ENCODE measurements at regions not wholly inside any gene's neighbourhood (a gene's known extent, or its start where the extent isn't known, plus 50 kb on each side); places are given as distances from the start of the nearest gene placed in this dataset.

DNA sequence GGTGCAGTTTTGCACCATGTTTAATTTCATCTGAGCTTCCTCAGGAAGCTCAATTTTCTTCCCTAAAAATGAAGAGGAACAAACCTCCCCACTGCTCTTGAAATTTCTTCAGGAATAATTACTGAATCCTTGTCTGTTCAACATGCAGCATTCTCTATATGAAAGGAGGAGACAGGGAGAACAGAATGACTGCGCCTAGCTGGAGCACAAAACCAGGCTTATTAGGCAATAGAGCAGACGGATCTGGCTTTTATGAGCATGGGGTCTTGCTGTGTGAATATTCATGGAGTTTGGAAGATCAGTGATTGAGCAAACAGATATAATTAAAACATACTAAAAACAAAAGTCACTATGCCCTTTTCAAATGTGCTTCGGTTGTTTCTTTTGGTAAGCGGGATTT, 148.1 kb downstream of the SUDS3 start:
- no peaks in the 10 kb centered on the region for H4K20me1 ChIP-seq (ENCODE audit: insufficient read depth, low read length)
- ChIA-PET POLR2A (no interaction called here), CTCF (ENCODE audit: low intra/inter-chr PET ratio, low total read pairs) (no interaction called here)
- H3K27me3 ChIP-seq (ENCODE audit: control insufficient read depth in 1 of 2, insufficient read depth in 2 of 2, low read length in 2 of 2) = no peaks in the 10 kb centered on the region; a peak in 1 of 5 replicates
- FAIRE-seq = no peak
- H3K36me3 ChIP-seq (replicated peaks in 1 of 2; ENCODE audit: control insufficient read depth in 1 of 2, insufficient read depth in 2 of 2, low read length in 2 of 2) = no peaks in the 10 kb centered on the region
- intact Hi-C loops (cut with micrococcal nuclease; ENCODE audit: unreplicated experiment) (no loop called here), in situ Hi-C loops (cut with HindIII; ENCODE audit: extremely low pct_ligation_motif_present, low pct_unique_long_range_greater_than_20kb) (no loop called here)
- WGBS (ENCODE audit: low lambda C conversion rate) = 58% methylated on average over 4 of the region's 4 CpGs
- H3K27ac ChIP-seq (ENCODE audit: extremely low read length, insufficient read depth, low read length) = no peak overlapping the region
- H3K4me2 ChIP-seq (ENCODE audit: low read depth, low read length) = no peak overlapping the region
- BruUV-seq (replicated peaks) = no TSS peak
- no peak overlapping the region for H2AFZ ChIP-seq (ENCODE audit: low read length)
- no peaks in the 10 kb centered on the region for H3K4me1 ChIP-seq (ENCODE audit: insufficient read depth, low read length)
- no peaks in the 10 kb centered on the region for H3K79me2 ChIP-seq (ENCODE audit: insufficient read depth, low read length)
- no peak for DNase-seq (ENCODE audit: low spot score)
- no peak overlapping the region for H3K9ac ChIP-seq (ENCODE audit: insufficient read depth, low read depth, low read length)
- no peak for TF ChIP-seq KDM1A (CRISPR knock-in tag; IDR thresholded peaks at IDR 0.05)
- TF ChIP-seq, protein P1, sequence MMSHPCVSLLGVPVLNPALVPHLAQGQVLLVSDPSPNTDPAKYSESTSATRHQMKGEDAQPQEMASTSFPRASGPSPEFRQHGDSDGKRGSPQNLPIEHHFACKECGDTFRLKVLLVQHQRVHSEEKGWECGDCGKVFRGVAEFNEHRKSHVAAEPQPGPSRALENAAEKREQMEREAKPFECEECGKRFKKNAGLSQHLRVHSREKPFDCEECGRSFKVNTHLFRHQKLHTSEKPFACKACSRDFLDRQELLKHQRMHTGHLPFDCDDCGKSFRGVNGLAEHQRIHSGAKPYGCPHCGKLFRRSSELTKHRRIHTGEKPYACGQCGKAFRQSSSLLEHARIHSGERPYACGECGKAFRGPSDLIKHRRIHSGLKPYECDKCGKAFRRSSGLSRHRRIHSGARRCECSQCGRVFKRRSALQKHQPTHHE (CRISPR knock-in tag; IDR thresholded peaks at IDR 0.05; ENCODE audit: borderline replicate concordance) = no peak
- no peak for TF ChIP-seq KLF16 (CRISPR knock-in tag; IDR thresholded peaks at IDR 0.05)
- TF ChIP-seq FOSL1 (CRISPR knock-in tag; IDR thresholded peaks at IDR 0.05; ENCODE audit: borderline replicate concordance) = no peak
- no peak for TF ChIP-seq FOSL2 (CRISPR knock-in tag; IDR thresholded peaks at IDR 0.05)
- TF ChIP-seq ZNF780A (CRISPR knock-in tag; IDR thresholded peaks at IDR 0.05) = no peak
- TF ChIP-seq GPN1 (CRISPR knock-in tag; IDR thresholded peaks at IDR 0.05; ENCODE audit: borderline replicate concordance) = no peak
- TF ChIP-seq NONO (IDR thresholded peaks at IDR 0.05) = no peak
- TF ChIP-seq NONO (CRISPR knock-in tag; conservative IDR thresholded peaks at IDR 0.05) = no peak
- TF ChIP-seq, protein P2, sequence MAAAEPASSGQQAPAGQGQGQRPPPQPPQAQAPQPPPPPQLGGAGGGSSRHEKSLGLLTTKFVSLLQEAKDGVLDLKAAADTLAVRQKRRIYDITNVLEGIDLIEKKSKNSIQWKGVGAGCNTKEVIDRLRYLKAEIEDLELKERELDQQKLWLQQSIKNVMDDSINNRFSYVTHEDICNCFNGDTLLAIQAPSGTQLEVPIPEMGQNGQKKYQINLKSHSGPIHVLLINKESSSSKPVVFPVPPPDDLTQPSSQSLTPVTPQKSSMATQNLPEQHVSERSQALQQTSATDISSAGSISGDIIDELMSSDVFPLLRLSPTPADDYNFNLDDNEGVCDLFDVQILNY (CRISPR knock-in tag; conservative IDR thresholded peaks at IDR 0.05) = no peak
- no peak for TF ChIP-seq JARID2 (CRISPR knock-in tag; IDR thresholded peaks at IDR 0.05; ENCODE audit: insufficient replicate concordance)
- TF ChIP-seq NFYC (CRISPR knock-in tag; IDR thresholded peaks at IDR 0.05) = no peak
- TF ChIP-seq ZNF605 (CRISPR knock-in tag; IDR thresholded peaks at IDR 0.05) = no peak
- no peak for TF ChIP-seq ZNF772 (CRISPR knock-in tag; IDR thresholded peaks at IDR 0.05)
- no peak for TF ChIP-seq NFKB2 (CRISPR knock-in tag; IDR thresholded peaks at IDR 0.05; ENCODE audit: borderline replicate concordance)
- TF ChIP-seq SP140L (CRISPR knock-in tag; IDR thresholded peaks at IDR 0.05; ENCODE audit: borderline replicate concordance) = no peak
- TF ChIP-seq ZNF547 (CRISPR knock-in tag; IDR thresholded peaks at IDR 0.05) = no peak
- H3K4me3 ChIP-seq (replicated peaks in 1 of 3; ENCODE audit: insufficient read depth in 1 of 3, low read depth in 2 of 3, low read length in 3 of 3) = no peak overlapping the region
- H3K9me3 ChIP-seq (ENCODE audit: low read length) = no peaks in the 10 kb centered on the region
- ATAC-seq = no peak
